GM19351 (cell line): ENCODE measurements at regions not wholly inside any gene's neighbourhood (a gene's known extent, or its start where the extent isn't known, plus 50 kb on each side); places are given as distances from the start of the nearest gene placed in this dataset.
"Not testable (repeated sequence)": the region's sequence is repeated elsewhere in the genome, so short reads cannot be mapped to it uniquely, and the experiment has no call there.

Source experiments
- ATAC-seq: cut with Tn5 transposase; IDR thresholded peaks from one replicate; pipeline ENCODE4 v1.9.1; 2021; ENCODE audit warnings: mild to moderate bottlenecking, moderate library complexity; ENCODE audit not compliant: unreplicated experiment

DNA sequence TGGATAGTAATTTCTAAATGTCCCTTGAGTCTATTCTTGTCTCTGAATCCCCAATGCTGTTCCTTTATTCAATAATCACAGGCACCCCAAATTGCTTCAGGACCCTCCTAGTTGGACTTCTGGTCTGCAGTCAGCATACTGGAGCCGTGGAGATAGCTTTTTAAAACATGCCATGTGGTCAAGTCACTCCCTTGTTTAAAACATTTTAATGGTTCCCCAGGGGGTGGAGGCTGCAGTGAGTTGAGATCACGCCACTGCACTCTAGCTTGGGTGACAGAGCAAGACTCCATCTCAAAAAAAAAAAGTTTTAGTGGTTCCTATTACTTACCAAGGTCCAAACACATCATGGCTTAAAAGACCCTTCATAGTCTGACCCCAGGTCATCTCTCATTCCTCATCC, 220.3 kb downstream of the ADAMTS15 start:
- no peak for ATAC-seq

GRCh38 chr11:130670200-130670599, 221.8 kb downstream of the ADAMTS15 start:
- no peak for ATAC-seq

- no peak for ATAC-seq
Measured at GRCh38 chr11:130671801-130672700, 223.6 kb downstream of the ADAMTS15 start.

DNA sequence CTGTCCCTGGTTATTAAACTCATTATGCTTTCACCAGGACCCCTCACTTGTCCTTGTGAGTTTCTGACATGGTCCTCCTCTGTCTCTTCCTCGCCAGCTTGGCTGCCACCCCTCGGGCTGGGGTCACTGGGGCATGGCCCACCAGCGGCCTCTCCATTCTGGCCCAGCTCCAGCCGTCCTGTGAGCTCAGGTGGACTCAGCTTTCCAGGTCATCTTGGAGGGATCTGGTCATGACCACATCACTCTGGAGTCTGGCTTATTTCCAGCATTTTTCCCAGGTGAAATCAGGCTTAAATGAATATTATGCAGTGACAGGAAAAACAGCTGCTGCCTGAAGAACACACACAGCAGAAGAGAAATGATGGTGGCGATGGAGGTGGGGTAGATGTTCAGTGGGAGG, 224.5 kb downstream of the ADAMTS15 start:
- ATAC-seq: no peak

DNA sequence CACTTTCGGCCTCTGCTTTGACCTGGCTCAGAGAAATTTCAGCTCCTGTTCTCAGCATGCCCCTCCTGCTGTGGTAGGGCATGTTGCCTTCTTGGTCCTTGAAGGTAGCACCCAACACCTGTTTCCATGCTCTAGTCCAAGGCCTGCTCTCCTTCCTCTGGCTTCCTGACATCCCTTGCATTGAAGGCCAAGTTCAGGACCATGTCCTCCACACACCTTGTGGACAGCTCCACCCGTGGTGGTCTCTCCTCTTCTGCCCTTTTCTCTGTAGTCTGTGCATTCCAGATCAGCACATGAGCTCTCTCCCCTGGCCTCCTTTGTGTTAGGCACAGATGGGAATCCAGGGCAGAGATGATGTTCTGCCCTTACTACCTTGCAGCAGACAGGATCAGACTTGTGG, 225.3 kb downstream of the ADAMTS15 start:
- ATAC-seq: no peak

DNA sequence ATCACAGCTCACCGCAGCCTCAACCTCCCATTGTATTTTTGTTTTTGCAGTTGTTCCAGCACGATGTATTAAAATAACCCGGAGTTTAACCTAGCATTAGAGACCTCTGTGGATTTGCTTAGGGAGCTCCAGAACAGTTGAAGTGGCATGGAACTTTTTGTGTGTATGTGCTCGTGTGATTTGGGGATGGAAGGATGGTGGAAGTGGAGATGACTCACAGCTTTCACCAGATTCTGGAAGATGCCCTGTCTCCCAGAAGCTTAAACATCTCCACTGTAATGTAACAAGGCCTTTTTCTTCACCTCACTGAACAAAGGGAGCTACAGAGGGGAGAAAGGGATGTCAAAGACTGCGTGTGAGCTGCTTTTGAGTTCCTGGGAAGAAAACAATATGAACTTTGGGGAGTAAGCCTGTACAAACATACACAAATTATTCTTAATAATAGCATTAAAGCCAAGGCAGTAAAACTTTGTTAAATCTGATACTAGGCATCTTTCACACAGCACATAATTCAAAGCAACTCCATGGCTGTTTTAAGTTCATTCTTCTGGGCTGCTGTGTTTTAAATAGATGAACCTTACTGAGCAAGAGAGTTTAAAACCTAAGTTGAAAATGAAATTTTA, 226.4 kb downstream of the ADAMTS15 start:
- ATAC-seq: no peak

GRCh38 chr11:130675371-130675821, 227.0 kb downstream of the ADAMTS15 start:
- no peak for ATAC-seq

- no peak for ATAC-seq
Measured at GRCh38 chr11:130675917-130676316, 227.5 kb downstream of the ADAMTS15 start.

DNA sequence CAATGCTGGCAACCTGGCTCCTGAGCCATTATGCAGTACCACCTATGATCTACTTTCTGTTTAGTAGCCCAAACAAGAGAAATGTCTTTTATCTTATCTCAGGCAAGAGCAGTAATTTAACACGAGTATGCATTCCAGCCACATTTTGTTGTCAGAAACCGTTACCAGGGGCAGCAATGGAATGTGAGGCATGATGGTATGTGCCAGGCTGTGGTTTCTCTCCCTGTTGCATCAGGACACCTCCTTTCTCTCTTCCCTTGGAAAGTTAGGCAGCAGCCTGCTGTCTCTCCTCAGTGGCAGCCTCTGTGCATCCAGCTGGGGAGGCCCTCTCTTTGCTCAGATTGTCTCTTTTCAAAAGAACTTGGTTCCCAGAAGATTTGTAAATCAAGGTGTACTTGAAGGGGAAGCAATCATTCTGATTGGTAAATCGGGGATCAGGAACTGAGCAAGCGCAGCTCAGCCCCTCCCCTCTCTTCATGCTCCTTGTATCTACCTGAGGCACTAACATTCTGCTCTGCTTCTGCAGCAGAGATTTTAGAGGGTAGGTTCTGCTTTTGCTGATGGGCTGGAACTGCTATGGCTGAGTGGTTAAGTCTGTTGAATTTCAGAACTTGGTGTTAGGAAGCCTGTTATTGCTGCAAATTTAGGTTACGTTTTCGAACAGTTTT, 229.2 kb downstream of the ADAMTS15 start:
- ATAC-seq: no peak

GRCh38 chr11:130679247-130679646, 230.8 kb downstream of the ADAMTS15 start:
- ATAC-seq: no peak

DNA sequence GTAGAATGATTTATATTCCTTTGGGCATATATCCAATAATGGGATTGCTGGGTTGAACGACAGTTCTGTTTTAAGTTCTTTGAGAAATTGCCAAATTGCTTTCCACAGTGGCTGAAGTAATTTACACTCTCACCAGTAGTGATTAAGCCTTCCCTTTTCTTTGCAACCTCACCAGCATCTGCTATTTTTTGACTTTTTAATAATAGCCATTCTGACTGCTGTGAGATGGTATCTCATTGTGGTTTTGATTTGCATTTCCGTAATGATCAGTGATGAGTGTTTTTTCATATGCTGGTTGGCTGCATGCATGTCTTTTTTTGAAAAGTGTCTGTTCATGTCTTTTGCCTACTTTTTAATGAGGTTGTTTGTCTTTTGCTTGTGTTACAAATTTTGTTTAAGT, 233.8 kb downstream of the SNX19 start:
- not testable (repeated sequence) for ATAC-seq

GRCh38 chr11:130689222-130689908, 226.9 kb downstream of the SNX19 start:
- no peak for ATAC-seq

- ATAC-seq: no peak
Measured at GRCh38 chr11:130691581-130691980, 224.7 kb downstream of the SNX19 start.

- ATAC-seq: no peak
Measured at GRCh38 chr11:130692220-130692619, 224.1 kb downstream of the SNX19 start.

- no peak for ATAC-seq
Measured at GRCh38 chr11:130693543-130693942, 222.7 kb downstream of the SNX19 start.

DNA sequence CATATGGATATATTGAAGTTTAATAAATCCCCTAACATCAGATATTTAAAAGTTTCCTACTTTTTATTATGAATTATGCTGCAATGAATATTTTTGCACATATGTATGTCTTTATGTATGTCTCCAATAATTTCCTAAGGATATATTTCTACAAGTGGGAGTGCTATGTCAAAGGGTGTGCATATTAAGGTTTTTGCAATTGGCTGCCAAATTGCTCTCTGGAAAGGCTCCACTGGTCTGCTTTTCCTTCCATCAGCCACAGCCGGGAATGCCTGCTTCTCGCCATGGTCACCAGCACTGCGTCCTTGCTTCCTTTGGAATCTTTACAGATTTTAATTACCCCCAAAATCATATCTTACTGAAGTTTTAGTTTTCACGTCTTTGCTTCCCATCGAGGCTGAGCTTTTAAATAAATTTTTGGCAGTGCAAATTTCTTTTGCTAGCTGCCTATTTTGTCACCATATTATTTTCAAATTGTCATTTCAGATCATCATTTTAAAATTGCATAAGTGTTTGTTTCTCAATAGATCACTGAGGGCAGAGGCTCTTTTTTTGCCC, 221.7 kb downstream of the SNX19 start:
- no peak for ATAC-seq

DNA sequence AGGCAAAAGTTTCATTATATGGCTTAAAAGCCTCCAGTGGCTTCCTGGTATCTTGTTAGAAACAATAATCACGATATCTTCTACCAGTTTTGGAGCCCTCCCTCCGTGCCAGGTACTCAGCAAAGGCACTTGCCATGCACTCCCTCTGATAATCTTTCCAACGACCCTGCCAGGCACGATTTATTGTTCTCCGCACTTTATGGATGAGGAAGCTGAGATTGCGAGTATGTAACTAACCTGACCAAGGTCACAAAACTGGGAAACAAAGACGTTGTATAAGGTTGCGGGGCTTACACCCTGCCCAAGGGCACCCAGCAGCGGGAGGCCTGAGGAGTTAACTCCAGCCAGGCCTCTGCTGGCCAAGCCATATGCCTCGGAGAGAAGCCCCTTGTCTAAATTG, 218.1 kb downstream of the SNX19 start:
- no peak for ATAC-seq

DNA sequence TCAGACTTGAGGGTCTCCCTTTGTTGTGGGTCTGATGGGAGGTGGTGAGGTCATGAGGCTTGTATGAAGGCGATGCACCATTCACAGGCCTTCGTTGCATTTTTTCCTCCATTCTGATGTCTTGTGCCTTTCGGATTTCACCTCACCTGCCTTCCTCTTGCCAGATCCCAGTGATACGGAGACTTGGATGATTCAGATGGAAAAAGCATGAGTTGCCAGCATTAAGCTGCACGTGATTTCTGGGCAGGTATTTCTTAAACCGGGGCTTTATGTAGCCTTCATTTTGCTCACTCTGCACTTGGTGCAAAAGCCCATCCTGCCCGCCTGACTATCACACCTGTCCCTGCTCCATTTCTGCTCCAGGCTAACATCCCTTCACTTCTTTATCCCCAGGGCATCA, 216.7 kb downstream of the SNX19 start:
- no peak for ATAC-seq

DNA sequence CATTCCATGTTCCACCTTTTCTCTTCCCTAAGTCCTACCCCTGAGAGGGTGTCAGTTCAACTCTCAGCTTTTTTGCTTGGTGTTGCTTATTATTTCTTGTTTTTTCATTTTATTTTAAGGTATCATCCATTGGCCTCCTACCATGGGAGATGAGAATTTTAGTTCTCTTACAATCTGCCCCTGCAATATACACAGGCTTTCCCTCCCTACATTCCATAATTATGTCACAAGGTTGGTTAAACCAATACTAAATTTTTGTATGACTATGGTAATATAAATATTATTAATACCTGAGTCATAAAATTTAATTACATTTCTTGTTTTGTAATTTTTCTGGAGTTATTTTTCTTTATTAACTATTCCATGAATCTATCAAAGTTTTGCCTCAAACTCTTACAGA, 216.2 kb downstream of the SNX19 start:
- ATAC-seq: no peak

DNA sequence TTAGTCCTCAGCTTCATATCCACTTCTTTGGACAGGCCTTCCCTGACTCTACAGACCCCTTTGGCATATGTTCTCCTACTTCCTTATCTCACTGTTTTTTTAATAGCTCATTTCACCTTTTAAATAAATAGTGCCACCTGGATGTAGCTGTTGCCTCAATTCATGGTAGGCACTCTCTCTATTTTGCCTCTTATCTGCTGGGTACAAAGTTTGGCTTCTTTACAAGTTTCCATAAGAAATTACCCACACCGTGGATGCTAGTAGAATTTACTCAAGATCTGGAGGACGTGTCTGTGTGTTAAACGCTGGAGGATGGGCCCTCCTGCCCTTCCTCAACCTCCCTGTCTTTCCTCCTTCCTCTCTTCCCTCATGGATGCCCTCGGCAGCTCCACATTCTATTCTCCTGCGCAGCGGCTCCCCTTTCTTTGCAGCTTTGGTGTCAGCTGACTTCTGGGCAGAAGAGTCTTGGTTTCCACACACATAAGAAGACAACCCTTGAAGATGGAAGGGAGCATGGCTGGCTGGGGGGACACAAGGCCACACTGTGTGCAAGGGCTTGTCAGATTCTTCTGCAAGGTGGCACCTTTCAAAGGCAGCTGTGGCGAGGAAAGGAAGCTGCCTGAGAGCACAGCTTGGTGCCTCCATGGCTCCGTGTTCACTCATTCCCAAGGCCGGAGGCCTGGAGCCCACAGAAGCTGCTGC, 212.6 kb downstream of the SNX19 start:
- no peak for ATAC-seq
